OCI-LY7 (cell line): ENCODE measurements at regions not wholly inside any gene's neighbourhood (a gene's known extent, or its start where the extent isn't known, plus 50 kb on each side); places are given as distances from the start of the nearest gene placed in this dataset.

Source experiments
- BruUV-seq: library from RNA; stranded (reverse); fragments of 400-500 nt; replicated peaks from 2 replicates; lab custom pipeline; 2021; lab: Mats Ljungman, UMichigan
- CTCF ChIA-PET: fragments of 300-600 bp; sonication (Branson Sonifier 250); formaldehyde crosslinking; loops from one replicate; lab custom pipeline; 2022; ENCODE audit warnings: antibody characterized with exemption; ENCODE audit not compliant: unreplicated experiment; lab: Charles Lee
- POLR2A ChIA-PET: fragments of 300-600 bp; sonication (Branson Sonifier 250); formaldehyde crosslinking; loops from one replicate; lab custom pipeline; 2022; ENCODE audit warnings: antibody characterized with exemption; lab: Charles Lee
- DNase-seq: peaks from one replicate; pipeline ENCODE4 v3.0.0-alpha.2; 2015; ENCODE audit warnings: low spot score
- H2AFZ ChIP-seq: fragments of 200-600 bp; sonication (generic), shearing (Covaris generic); 2 replicates; pipeline ENCODE4 v1.6.1; 2014; ENCODE audit warnings: mild to moderate bottlenecking, antibody characterized with exemption, low read length, moderate library complexity
- H3K27ac ChIP-seq: fragments of 200-600 bp; sonication (generic); 2 replicates; pipeline ENCODE4 v1.5.1; 2014; ENCODE audit warnings: mixed run types, low read depth, mild to moderate bottlenecking, moderate library complexity, low read length, inconsistent platforms; ENCODE audit not compliant: poor library complexity, severe bottlenecking
- H3K36me3 ChIP-seq: fragments of 200-600 bp; sonication (generic); 2 replicates; pipeline ENCODE4 v1.6.1; 2014; ENCODE audit warnings: mild to moderate bottlenecking, antibody characterized with exemption, low read length, moderate library complexity, mixed read lengths; ENCODE audit not compliant: insufficient read depth
- H3K4me1 ChIP-seq: fragments of 200-600 bp; sonication (generic); 2 replicates; pipeline ENCODE4 v1.5.1; 2014; ENCODE audit warnings: mild to moderate bottlenecking, low read length; ENCODE audit not compliant: insufficient read depth, poor library complexity, severe bottlenecking
- H3K4me2 ChIP-seq: fragments of 200-600 bp; sonication (generic); 2 replicates; pipeline ENCODE4 v1.6.1; 2014; ENCODE audit warnings: mild to moderate bottlenecking, low read length
- H3K4me3 ChIP-seq: fragments of 200-600 bp; sonication (generic); 2 replicates; pipeline ENCODE4 v1.5.1; 2014; ENCODE audit warnings: mild to moderate bottlenecking, low read depth, low read length; ENCODE audit not compliant: poor library complexity, severe bottlenecking
- H3K79me2 ChIP-seq: fragments of 200-600 bp; sonication (generic); 2 replicates; pipeline ENCODE4 v1.6.1; 2016; ENCODE audit warnings: low read depth, mild to moderate bottlenecking, low read length, moderate library complexity, mixed read lengths; ENCODE audit not compliant: insufficient read depth
- H3K9me2 ChIP-seq: fragments of 200-600 bp; sonication (generic); 2 replicates; pipeline ENCODE4 v1.6.1; 2016; ENCODE audit warnings: mild to moderate bottlenecking, low read length, mixed read lengths; ENCODE audit not compliant: insufficient read depth
- H3K9me3 ChIP-seq: fragments of 200-600 bp; sonication (generic); 2 replicates; pipeline ENCODE4 v1.6.1; 2014; ENCODE audit warnings: mild to moderate bottlenecking, mixed run types, low read length, mixed read lengths
- H4K20me1 ChIP-seq: fragments of 200-600 bp; sonication (generic); 2 replicates; pipeline ENCODE4 v1.6.1; 2014; ENCODE audit warnings: mild to moderate bottlenecking, antibody characterized with exemption, low read length, moderate library complexity, mixed read lengths; ENCODE audit not compliant: insufficient read depth
- CTCF ChIP-seq: fragments of 200-600 bp; sonication (generic); conservative IDR thresholded peaks from 2 replicates; pipeline ENCODE4 v1.5.1; 2014; ENCODE audit warnings: mild to moderate bottlenecking, antibody characterized with exemption, low read length, moderate library complexity, mixed read lengths
- EZH2phosphoT487 ChIP-seq: fragments of 200-600 bp; sonication (generic); IDR thresholded peaks from 2 replicates; pipeline ENCODE4 v1.6.1; 2018; ENCODE audit warnings: low read depth, borderline replicate concordance, mild to moderate bottlenecking, mixed run types, antibody characterized with exemption, low read length, moderate library complexity, mixed read lengths
- intact Hi-C: fragments of 100-400 bp; cut with micrococcal nuclease; formaldehyde crosslinking; loops from one replicate; pipeline ENCODE4 v1.10.0; 2022; ENCODE audit not compliant: unreplicated experiment

DNA sequence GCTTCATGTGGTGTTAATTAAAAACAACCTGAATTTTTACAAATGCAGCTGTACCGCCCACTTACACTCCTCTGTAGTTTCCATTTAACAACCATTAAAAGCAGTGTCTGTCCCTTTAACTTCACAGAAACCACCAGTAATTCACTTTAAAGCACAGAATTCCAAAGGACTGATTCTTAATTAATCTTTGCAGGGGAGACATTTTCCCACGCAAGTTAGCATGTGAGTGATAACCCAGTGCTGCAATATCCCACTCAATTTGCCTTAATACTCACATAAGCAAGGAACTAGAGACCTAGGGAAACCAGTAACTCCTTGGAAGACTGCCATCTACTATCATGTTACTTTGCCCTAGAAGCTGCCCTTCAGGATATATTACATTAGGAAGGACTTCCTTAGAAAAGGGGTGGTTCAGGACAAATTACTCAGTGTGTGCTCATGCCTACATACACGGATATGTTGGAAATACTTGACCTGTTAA is 102.3 kb downstream of the OSR1 start:
- CTCF ChIA-PET: no interaction called here
- no peaks in the 10 kb centered on the region for H3K36me3 ChIP-seq
- intact Hi-C loops: no loop called here
- no peak overlapping the region for H3K27ac ChIP-seq
- TF ChIP-seq CTCF (no peak), EZH2phosphoT487 (no peak)
- no peaks in the 10 kb centered on the region for H4K20me1 ChIP-seq
- BruUV-seq: no TSS peak
- H3K4me1 ChIP-seq: no peaks in the 10 kb centered on the region
- H3K9me2 ChIP-seq: no peaks in the 10 kb centered on the region
- no peak for DNase-seq
- H3K9me3 ChIP-seq: no peaks in the 10 kb centered on the region
- H3K4me2 ChIP-seq: no peak overlapping the region
- H2AFZ ChIP-seq: no peak overlapping the region
- H3K79me2 ChIP-seq: no peaks in the 10 kb centered on the region
- POLR2A ChIA-PET: no interaction called here
- H3K4me3 ChIP-seq: no peak overlapping the region

- Histone ChIP-seq H3K79me2 (no peaks in the 10 kb centered on the region), H3K4me3 (no peak overlapping the region), H3K4me1 (no peaks in the 10 kb centered on the region), H3K36me3 (no peaks in the 10 kb centered on the region), H2AFZ (no peak overlapping the region), H3K27ac (no peak overlapping the region), H4K20me1 (no peaks in the 10 kb centered on the region), H3K9me3 (no peaks in the 10 kb centered on the region), H3K4me2 (no peak overlapping the region), H3K9me2 (no peaks in the 10 kb centered on the region)
- ChIA-PET CTCF (no interaction called here), POLR2A (no interaction called here)
- BruUV-seq: no TSS peak
- intact Hi-C loops: no loop called here
- DNase-seq: no peak
- TF ChIP-seq EZH2phosphoT487 (no peak), CTCF (no peak)
Observed at GRCh38 chr2:19255481-19255880, 102.9 kb downstream of the OSR1 start.

DNA sequence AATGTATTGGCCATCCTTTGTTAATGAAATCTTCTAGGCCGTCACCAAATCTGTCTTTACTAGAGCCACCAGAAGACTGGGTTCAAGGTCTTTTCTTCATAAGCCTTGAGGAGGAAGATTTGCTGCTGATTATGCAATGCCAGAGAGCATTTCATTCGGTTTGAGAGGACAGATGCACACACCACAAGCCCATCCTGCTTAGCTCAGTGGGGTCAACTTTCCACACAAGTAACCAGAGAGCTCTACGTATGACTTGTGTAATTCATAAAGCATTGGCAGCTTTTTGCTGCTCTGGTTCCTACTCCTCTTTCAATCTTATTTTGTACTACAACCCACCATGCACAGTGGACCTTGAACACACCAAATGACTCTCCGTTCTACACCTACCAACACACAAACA is 106.9 kb downstream of the OSR1 start:
- no TSS peak for BruUV-seq
- POLR2A ChIA-PET: interaction anchor here (0.7 kb wide), 1 partner anchor 14 kb away, joined by 3 read pairs; no protein-coding TSS in a partner anchor
- no peaks in the 10 kb centered on the region for H3K79me2 ChIP-seq

More for the DNA sequence above, 106.9 kb downstream of the OSR1 start:
- Histone ChIP-seq H2AFZ (no peak overlapping the region), H3K36me3 (no peaks in the 10 kb centered on the region), H3K4me2 (no peak overlapping the region), H4K20me1 (no peaks in the 10 kb centered on the region), H3K9me2 (no peaks in the 10 kb centered on the region), H3K4me1 (no peaks in the 10 kb centered on the region), H3K4me3 (no peak overlapping the region), H3K9me3 (no peaks in the 10 kb centered on the region), H3K27ac (no peak overlapping the region)
- intact Hi-C loops: no loop called here
- CTCF ChIA-PET: no interaction called here
- no peak for DNase-seq
- no peak for TF ChIP-seq EZH2phosphoT487
- TF ChIP-seq CTCF: no peak
